H1 (cell line): ENCODE measurements at regions not wholly inside any gene's neighbourhood (a gene's known extent, or its start where the extent isn't known, plus 50 kb on each side); places are given as distances from the start of the nearest gene placed in this dataset.

Experiments used
- FOSL1 ChIP-seq: IDR thresholded peaks from 2 replicates; pipeline ENCODE4 v1.6.1; 2011; ENCODE audit warnings: mild to moderate bottlenecking, low read depth, low read length, moderate library complexity; ENCODE audit not compliant: insufficient read depth

GRCh38 chr10:9615189-9615588 is 1402.5 kb upstream of the CELF2 start (continued):
- no peak for TF ChIP-seq FOSL1
